H9 (cell line): ENCODE measurements at regions not wholly inside any gene's neighbourhood (a gene's known extent, or its start where the extent isn't known, plus 50 kb on each side); places are given as distances from the start of the nearest gene placed in this dataset.

ENCODE experiments used
- DNase-seq: peaks from one replicate; pipeline ENCODE4 v3.0.0-alpha.2; 2017
- H2AFZ ChIP-seq: one replicate; pipeline ENCODE4 v1.6.1; 2013; ENCODE audit warnings: mild to moderate bottlenecking, low read length, control low read depth, moderate library complexity
- H2AK5ac ChIP-seq: 2 replicates; pipeline ENCODE4 v1.6.1; 2013; ENCODE audit warnings: low read length, control low read depth, mixed read lengths; ENCODE audit not compliant: insufficient read length
- H2BK120ac ChIP-seq: one replicate; pipeline ENCODE4 v1.6.1; 2013; ENCODE audit warnings: low read depth, mild to moderate bottlenecking, low read length, control low read depth, inconsistent platforms; ENCODE audit not compliant: poor library complexity, severe bottlenecking
- H2BK12ac ChIP-seq: 2 replicates; pipeline ENCODE4 v1.6.1; 2013; ENCODE audit warnings: low read length, control low read depth, mixed read lengths, low read depth; ENCODE audit not compliant: insufficient read length
- H2BK15ac ChIP-seq: 2 replicates; pipeline ENCODE4 v1.6.1; 2013; ENCODE audit warnings: low read depth, low read length, control low read depth
- H2BK20ac ChIP-seq: one replicate; pipeline ENCODE4 v1.6.1; 2013; ENCODE audit warnings: low read depth, mild to moderate bottlenecking, low read length, control low read depth, inconsistent platforms; ENCODE audit not compliant: poor library complexity, severe bottlenecking
- H2BK5ac ChIP-seq: 2 replicates; pipeline ENCODE4 v1.6.1; 2013; ENCODE audit warnings: low read length, control low read depth, mixed read lengths; ENCODE audit not compliant: insufficient read length
- H3K14ac ChIP-seq: 2 replicates; pipeline ENCODE4 v1.6.1; 2013; ENCODE audit warnings: low read length, control low read depth; ENCODE audit not compliant: insufficient read depth
- H3K18ac ChIP-seq: 2 replicates; pipeline ENCODE4 v1.6.1; 2013; ENCODE audit warnings: low read depth, mild to moderate bottlenecking, mixed read lengths, low read length, control low read depth; ENCODE audit not compliant: insufficient read length
- H3K23ac ChIP-seq: 2 replicates; pipeline ENCODE4 v1.6.1; 2013; ENCODE audit warnings: low read length, control low read depth, mixed read lengths, low read depth; ENCODE audit not compliant: insufficient read length
- H3K23me2 ChIP-seq: 2 replicates; pipeline ENCODE4 v1.6.1; 2013; ENCODE audit warnings: low read depth, mild to moderate bottlenecking, mixed read lengths, low read length, control low read depth; ENCODE audit not compliant: insufficient read length, poor library complexity, severe bottlenecking
- H3K27ac ChIP-seq: 2 replicates; pipeline ENCODE4 v1.5.1; 2013; ENCODE audit warnings: low read length, control low read depth, mixed read lengths, low read depth; ENCODE audit not compliant: insufficient read length
- H3K27me3 ChIP-seq: 2 replicates; pipeline ENCODE4 v1.6.1; 2013; ENCODE audit warnings: low read length, control low read depth, inconsistent platforms; ENCODE audit not compliant: insufficient read depth
- H3K4ac ChIP-seq: 2 replicates; pipeline ENCODE4 v1.6.1; 2013; ENCODE audit warnings: low read depth, mild to moderate bottlenecking, control low read depth, inconsistent platforms, low read length, moderate library complexity
- H3K4me1 ChIP-seq: 2 replicates; pipeline ENCODE4 v1.6.1; 2013; ENCODE audit warnings: low read length, control low read depth, inconsistent platforms; ENCODE audit not compliant: insufficient read depth
- H3K4me2 ChIP-seq: 2 replicates; pipeline ENCODE4 v1.6.1; 2013; ENCODE audit warnings: low read length, control low read depth, mixed read lengths; ENCODE audit not compliant: insufficient read length, insufficient read depth
- H3K56ac ChIP-seq: 2 replicates; pipeline ENCODE4 v1.6.1; 2013; ENCODE audit warnings: low read depth, mild to moderate bottlenecking, mixed read lengths, low read length, control low read depth; ENCODE audit not compliant: insufficient read length
- H3K79me1 ChIP-seq: 2 replicates; pipeline ENCODE4 v1.6.1; 2013; ENCODE audit warnings: low read depth, mild to moderate bottlenecking, moderate library complexity, low read length, control low read depth, inconsistent platforms; ENCODE audit not compliant: insufficient read depth, poor library complexity, severe bottlenecking
- H3K79me2 ChIP-seq: 2 replicates; pipeline ENCODE4 v1.6.1; 2013; ENCODE audit warnings: low read length, control low read depth, inconsistent platforms; ENCODE audit not compliant: insufficient read depth
- H3K9ac ChIP-seq: 2 replicates; pipeline ENCODE4 v1.6.1; 2013; ENCODE audit warnings: low read length, control low read depth, mixed read lengths; ENCODE audit not compliant: insufficient read length; ENCODE audit errors: extremely low read depth
- H3K9me3 ChIP-seq: one replicate; pipeline ENCODE4 v1.6.1; 2013; ENCODE audit warnings: low read depth, low read length, inconsistent platforms; ENCODE audit not compliant: control insufficient read depth
- H3T11ph ChIP-seq: one replicate; pipeline ENCODE4 v1.6.1; 2013; ENCODE audit warnings: mild to moderate bottlenecking, low read length, control low read depth, inconsistent platforms
- H4K20me1 ChIP-seq: one replicate; pipeline ENCODE4 v1.6.1; 2013; ENCODE audit not compliant: control insufficient read depth, insufficient read length, insufficient read depth
- H4K5ac ChIP-seq: 2 replicates; pipeline ENCODE4 v1.6.1; 2013; ENCODE audit warnings: low read depth, mild to moderate bottlenecking, mixed read lengths, low read length, control low read depth; ENCODE audit not compliant: insufficient read length
- H4K8ac ChIP-seq: replicated peaks from 2 replicates; pipeline ENCODE4 v1.6.1; 2013; ENCODE audit warnings: low read length, control low read depth, mixed read lengths, low read depth; ENCODE audit not compliant: insufficient read length
- H4K91ac ChIP-seq: 2 replicates; pipeline ENCODE4 v1.6.1; 2013; ENCODE audit warnings: low read depth, mild to moderate bottlenecking, moderate library complexity, mixed read lengths, low read length, control low read depth; ENCODE audit not compliant: insufficient read length
- H3K27ac Mint-ChIP-seq, 3 experiments: 2 replicates in 2 of 3; 3 replicates in 1 of 3; pipeline ENCODE4 v1.8.0; 2020 to 2021; ENCODE audit warnings: mixed read lengths in 3 of 3, mild to moderate bottlenecking in 1 of 3, moderate library complexity in 1 of 3
- H3K27me3 Mint-ChIP-seq: 2 replicates; pipeline ENCODE4 v1.8.0; 2021; ENCODE audit warnings: low read depth, mild to moderate bottlenecking, moderate library complexity, mixed read lengths
- H3K36me3 Mint-ChIP-seq, 3 experiments: 2 replicates in 2 of 3; 3 replicates in 1 of 3; pipeline ENCODE4 v1.8.0; 2020 to 2021; ENCODE audit warnings: low read depth in 3 of 3, mixed read lengths in 3 of 3; ENCODE audit not compliant: insufficient read depth in 1 of 3
- H3K4me1 Mint-ChIP-seq, 2 experiments: 2 replicates each; pipeline ENCODE4 v1.8.0; 2020; ENCODE audit warnings: mixed read lengths in 2 of 2
- H3K4me3 Mint-ChIP-seq, 2 experiments: 2 replicates in 1 of 2; 3 replicates in 1 of 2; pipeline ENCODE4 v1.8.0; 2020 to 2021; ENCODE audit warnings: mild to moderate bottlenecking in 2 of 2, mixed read lengths in 2 of 2, moderate library complexity in 1 of 2
- H3K9me3 Mint-ChIP-seq, 2 experiments: 2 replicates in 1 of 2; 3 replicates in 1 of 2; pipeline ENCODE4 v1.8.0; 2020; ENCODE audit warnings: mild to moderate bottlenecking in 2 of 2, mixed read lengths in 2 of 2, moderate library complexity in 1 of 2
- WGBS: extraction: QIAGEN DNeasy Blood & Tissue Kit; methylation state at CpG from one replicate; pipeline ENCODE4 v1.1.7; 2013; ENCODE audit warnings: missing lambda C conversion rate, low lambda C conversion rate, mixed read lengths; ENCODE audit not compliant: insufficient read length; ENCODE audit errors: extremely low coverage; 5-methylcytosine and 5-hydroxymethylcytosine counted together
- TF ChIP-seq, protein P1 (sequence below): fragments of 200-600 bp; sonication (generic); conservative IDR thresholded peaks from 3 replicates; pipeline ENCODE4 v1.8.0; 2021; ENCODE audit warnings: antibody characterized with exemption, mild to moderate bottlenecking

- H3K36me3 Mint-ChIP-seq = no peaks in the 10 kb centered on the region
- H2BK12ac ChIP-seq = no peak overlapping the region
- H2BK20ac ChIP-seq = no peak overlapping the region
- H3K9me3 ChIP-seq = no peaks in the 10 kb centered on the region
- no peak overlapping the region for H3K27ac Mint-ChIP-seq
- no peak overlapping the region for H3K9ac ChIP-seq
- no peak overlapping the region for H2BK15ac ChIP-seq
- peaks cover 3% of the 10 kb centered on the region; the same call in 1 of the 2 replicates for H3K4me1 ChIP-seq
- no peaks in the 10 kb centered on the region for H3K23me2 ChIP-seq
- H4K20me1 ChIP-seq = no peaks in the 10 kb centered on the region
- H3K18ac ChIP-seq = no peak overlapping the region
- H4K5ac ChIP-seq = no peak overlapping the region
- no peak for DNase-seq
- H3K79me1 ChIP-seq = no peaks in the 10 kb centered on the region
- no peak overlapping the region for H3K4me2 ChIP-seq
- H3K79me2 ChIP-seq = no peaks in the 10 kb centered on the region
- TF ChIP-seq, protein P1, sequence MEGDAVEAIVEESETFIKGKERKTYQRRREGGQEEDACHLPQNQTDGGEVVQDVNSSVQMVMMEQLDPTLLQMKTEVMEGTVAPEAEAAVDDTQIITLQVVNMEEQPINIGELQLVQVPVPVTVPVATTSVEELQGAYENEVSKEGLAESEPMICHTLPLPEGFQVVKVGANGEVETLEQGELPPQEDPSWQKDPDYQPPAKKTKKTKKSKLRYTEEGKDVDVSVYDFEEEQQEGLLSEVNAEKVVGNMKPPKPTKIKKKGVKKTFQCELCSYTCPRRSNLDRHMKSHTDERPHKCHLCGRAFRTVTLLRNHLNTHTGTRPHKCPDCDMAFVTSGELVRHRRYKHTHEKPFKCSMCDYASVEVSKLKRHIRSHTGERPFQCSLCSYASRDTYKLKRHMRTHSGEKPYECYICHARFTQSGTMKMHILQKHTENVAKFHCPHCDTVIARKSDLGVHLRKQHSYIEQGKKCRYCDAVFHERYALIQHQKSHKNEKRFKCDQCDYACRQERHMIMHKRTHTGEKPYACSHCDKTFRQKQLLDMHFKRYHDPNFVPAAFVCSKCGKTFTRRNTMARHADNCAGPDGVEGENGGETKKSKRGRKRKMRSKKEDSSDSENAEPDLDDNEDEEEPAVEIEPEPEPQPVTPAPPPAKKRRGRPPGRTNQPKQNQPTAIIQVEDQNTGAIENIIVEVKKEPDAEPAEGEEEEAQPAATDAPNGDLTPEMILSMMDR = no peak
- no peak overlapping the region for H3K4ac ChIP-seq
- H4K8ac ChIP-seq = no peak overlapping the region
- peaks cover 4 to 7% of the 10 kb centered on the region in 2 experiments; a peak in 3 of 4 replicates for H3K4me1 Mint-ChIP-seq
- H3K4me3 Mint-ChIP-seq = no peak overlapping the region
- H3K23ac ChIP-seq = no peak overlapping the region
- H3K27ac ChIP-seq = no peak overlapping the region
- H2BK120ac ChIP-seq = no peak overlapping the region
- no peaks in the 10 kb centered on the region for H3K27me3 Mint-ChIP-seq
- no peak overlapping the region for H2BK5ac ChIP-seq
- H4K91ac ChIP-seq = no peak overlapping the region
- H3K56ac ChIP-seq = no peak overlapping the region
- no peak overlapping the region for H2AFZ ChIP-seq
- peaks cover 0 to 3% of the 10 kb centered on the region in 2 experiments; a peak in 2 of 5 replicates for H3K9me3 Mint-ChIP-seq
- no peak overlapping the region for H3K14ac ChIP-seq
- WGBS = no CpG with 5 or more reads among the region's 5 CpGs
- H3K27me3 ChIP-seq = no peaks in the 10 kb centered on the region
- no peak overlapping the region for H3T11ph ChIP-seq
- no peak overlapping the region for H2AK5ac ChIP-seq
Observed at GRCh38 chr5:54388409-54388808, 67.1 kb upstream of the HSPB3 start.
